Panc1 (cell line): ENCODE measurements at regions not wholly inside any gene's neighbourhood (a gene's known extent, or its start where the extent isn't known, plus 50 kb on each side); places are given as distances from the start of the nearest gene placed in this dataset.

Experiments used
- ATAC-seq: fragments of 200-7000 bp; cut with Tn5 transposase; 2 replicates; pipeline ENCODE4 v1.9.1; 2020; ENCODE audit warnings: mild to moderate bottlenecking, moderate library complexity
- BruUV-seq: library from RNA; stranded (reverse); fragments of 400-500 nt; replicated peaks from 2 replicates; lab custom pipeline; 2021; lab: Mats Ljungman, UMichigan
- CTCF ChIA-PET: fragments of 300-600 bp; sonication (Branson Sonifier 250); formaldehyde crosslinking; loops from one replicate; lab custom pipeline; 2022; ENCODE audit warnings: antibody characterized with exemption; lab: Charles Lee
- POLR2A ChIA-PET: fragments of 300-600 bp; sonication (Branson Sonifier 250); formaldehyde crosslinking; loops from one replicate; lab custom pipeline; 2022; ENCODE audit warnings: antibody characterized with exemption; lab: Charles Lee
- DNase-seq: peaks from one replicate; pipeline ENCODE4 v3.0.0-alpha.2; 2010; ENCODE audit warnings: low read depth, low spot score
- H3K27ac ChIP-seq: 2 replicates; pipeline ENCODE4 v1.5.1; 2011; ENCODE audit warnings: mild to moderate bottlenecking, low read length, inconsistent platforms
- H3K27me3 ChIP-seq: fragments of 200-500 bp; sonication (Bioruptor generic); 2 replicates; pipeline ENCODE4 v1.6.0; 2014; ENCODE audit warnings: low read length, inconsistent platforms; ENCODE audit not compliant: control insufficient read depth, insufficient read depth
- H3K36me3 ChIP-seq: fragments of 200-500 bp; sonication (Bioruptor generic); 2 replicates; pipeline ENCODE4 v1.5.1; 2014; ENCODE audit warnings: inconsistent platforms, mild to moderate bottlenecking, low read length, moderate library complexity; ENCODE audit not compliant: control insufficient read depth, insufficient read depth
- H3K4me1 ChIP-seq: 2 replicates; pipeline ENCODE4 v1.5.1; 2011; ENCODE audit warnings: inconsistent platforms, mild to moderate bottlenecking, low read length, moderate library complexity; ENCODE audit not compliant: control insufficient read depth, insufficient read depth
- H3K4me3 ChIP-seq, 2 experiments: 2 replicates each; pipeline ENCODE4 v1.5.1; 2011 to 2012; ENCODE audit warnings: low read depth in 2 of 2, low read length in 2 of 2, mild to moderate bottlenecking in 2 of 2, inconsistent platforms in 1 of 2, moderate library complexity in 1 of 2
- H3K9me3 ChIP-seq: fragments of 200-500 bp; sonication (Bioruptor generic); 2 replicates; pipeline ENCODE4 v1.5.1; 2014; ENCODE audit warnings: low read depth, mild to moderate bottlenecking, inconsistent platforms, low read length, moderate library complexity; ENCODE audit not compliant: control insufficient read depth, insufficient read depth
- CTCF ChIP-seq: fragments of 450-650 bp; IDR thresholded peaks from 2 replicates; pipeline ENCODE4 v1.5.1; 2017; ENCODE audit warnings: mild to moderate bottlenecking
- POLR2AphosphoS5 ChIP-seq: IDR thresholded peaks from 2 replicates; pipeline ENCODE4 v1.6.1; 2012; ENCODE audit warnings: mild to moderate bottlenecking, low read depth, low read length, moderate library complexity
- REST ChIP-seq, 2 experiments: IDR thresholded peaks; 2 replicates each; pipeline ENCODE4 v1.6.1; 2011 to 2012; ENCODE audit warnings: low read depth in 2 of 2, control low read depth in 1 of 2, low read length in 1 of 2, mild to moderate bottlenecking in 1 of 2, moderate library complexity in 1 of 2; ENCODE audit not compliant: insufficient read depth in 1 of 2
- SIN3A ChIP-seq: IDR thresholded peaks from 2 replicates; pipeline ENCODE4 v1.6.1; 2012; ENCODE audit warnings: low read depth, mild to moderate bottlenecking, low read length, moderate library complexity, borderline replicate concordance; ENCODE audit not compliant: insufficient read depth
- TCF7L2 ChIP-seq: IDR thresholded peaks from 2 replicates; pipeline ENCODE4 v1.6.1; 2011; ENCODE audit warnings: mild to moderate bottlenecking, low read depth, low read length, inconsistent platforms
- in situ Hi-C: cut with HindIII; loops from 2 replicates; pipeline ENCODE4 v1.10.0; 2016; ENCODE audit warnings: low sequenced_read_pairs, low pct_unique_long_range_greater_than_20kb
- intact Hi-C: fragments of 100-400 bp; cut with micrococcal nuclease; formaldehyde crosslinking; loops from one replicate; pipeline ENCODE4 v1.10.0; 2022; ENCODE audit not compliant: unreplicated experiment

- Histone ChIP-seq H3K9me3 (no peaks in the 10 kb centered on the region), H3K36me3 (no peaks in the 10 kb centered on the region), H3K27ac (no peak overlapping the region), H3K4me1 (no peaks in the 10 kb centered on the region), H3K4me3 (peak overlapping the region in 1 of 2 experiments; percentile 19; a peak in 1 of 4 replicates), H3K27me3 (no peaks in the 10 kb centered on the region)
- ChIA-PET CTCF (no interaction called here), POLR2A (no interaction called here)
- no peak for TF ChIP-seq CTCF
- TF ChIP-seq SIN3A: no peak
- no peak for TF ChIP-seq POLR2AphosphoS5
- no peak for TF ChIP-seq REST (IDR thresholded peaks at IDR 0.05; ENCODE audit: insufficient read depth in 1 of 2, low read depth in 2 of 2, low read length in 1 of 2)
- TF ChIP-seq TCF7L2: no peak
- intact Hi-C loops: no loop called here
- ATAC-seq (no peak), DNase-seq (no peak)
- no TSS peak for BruUV-seq
- in situ Hi-C loops: no loop called here
These were observed 70.0 kb upstream of the SASH1 start for GRCh38 chr6:148272597-148272996.

- in situ Hi-C loops: no loop called here
- Histone ChIP-seq H3K27ac (no peak overlapping the region), H3K4me3 (no peak overlapping the region), H3K36me3 (no peaks in the 10 kb centered on the region), H3K27me3 (no peaks in the 10 kb centered on the region), H3K4me1 (no peaks in the 10 kb centered on the region), H3K9me3 (no peaks in the 10 kb centered on the region)
- ChIA-PET CTCF (no interaction called here), POLR2A (no interaction called here)
- intact Hi-C loops: no loop called here
- BruUV-seq: no TSS peak
- TF ChIP-seq REST (IDR thresholded peaks at IDR 0.05; ENCODE audit: insufficient read depth in 1 of 2, low read depth in 2 of 2, low read length in 1 of 2) (no peak), SIN3A (no peak), CTCF (no peak), TCF7L2 (no peak), POLR2AphosphoS5 (no peak)
- no peak for DNase-seq
- no peak for ATAC-seq
These were observed 68.5 kb upstream of the SASH1 start for GRCh38 chr6:148273962-148274752.
